ENCODE measurements at regions not wholly inside any gene's neighbourhood (a gene's known extent, or its start where the extent isn't known, plus 50 kb on each side); places are given as distances from the start of the nearest gene placed in this dataset.

DNA sequence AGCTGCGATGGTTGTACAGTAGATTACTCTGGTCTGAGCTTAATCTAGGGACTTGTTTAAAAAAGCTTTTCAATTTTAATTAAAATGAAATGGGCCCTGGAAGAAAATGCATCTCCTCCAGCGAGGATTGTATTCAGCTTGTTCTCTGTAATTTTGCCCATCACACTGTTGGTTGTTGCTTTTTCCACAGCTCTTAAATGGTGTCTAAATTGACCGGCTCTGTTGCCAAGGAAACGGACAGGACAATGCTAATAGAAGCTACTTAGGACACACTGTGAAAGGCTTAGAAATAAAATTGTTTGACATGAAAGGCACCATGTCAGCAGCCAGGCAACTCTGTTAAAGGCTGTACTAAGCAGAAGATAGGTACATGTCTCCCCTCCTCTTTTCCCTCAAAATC lies 116.7 kb upstream of the NRSN1 start:
- TF ChIP-seq, protein P1, sequence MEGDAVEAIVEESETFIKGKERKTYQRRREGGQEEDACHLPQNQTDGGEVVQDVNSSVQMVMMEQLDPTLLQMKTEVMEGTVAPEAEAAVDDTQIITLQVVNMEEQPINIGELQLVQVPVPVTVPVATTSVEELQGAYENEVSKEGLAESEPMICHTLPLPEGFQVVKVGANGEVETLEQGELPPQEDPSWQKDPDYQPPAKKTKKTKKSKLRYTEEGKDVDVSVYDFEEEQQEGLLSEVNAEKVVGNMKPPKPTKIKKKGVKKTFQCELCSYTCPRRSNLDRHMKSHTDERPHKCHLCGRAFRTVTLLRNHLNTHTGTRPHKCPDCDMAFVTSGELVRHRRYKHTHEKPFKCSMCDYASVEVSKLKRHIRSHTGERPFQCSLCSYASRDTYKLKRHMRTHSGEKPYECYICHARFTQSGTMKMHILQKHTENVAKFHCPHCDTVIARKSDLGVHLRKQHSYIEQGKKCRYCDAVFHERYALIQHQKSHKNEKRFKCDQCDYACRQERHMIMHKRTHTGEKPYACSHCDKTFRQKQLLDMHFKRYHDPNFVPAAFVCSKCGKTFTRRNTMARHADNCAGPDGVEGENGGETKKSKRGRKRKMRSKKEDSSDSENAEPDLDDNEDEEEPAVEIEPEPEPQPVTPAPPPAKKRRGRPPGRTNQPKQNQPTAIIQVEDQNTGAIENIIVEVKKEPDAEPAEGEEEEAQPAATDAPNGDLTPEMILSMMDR (IDR thresholded peaks at IDR 0.05): no peak
- no peak for TF ChIP-seq POLR2A (IDR thresholded peaks at IDR 0.05)

All from sigmoid colon (tissue), 3 donors.